SK-N-SH (cell line): ENCODE measurements at regions not wholly inside any gene's neighbourhood (a gene's known extent, or its start where the extent isn't known, plus 50 kb on each side); places are given as distances from the start of the nearest gene placed in this dataset.

Experiments
- CTCF ChIA-PET: fragments of 300-600, 350-600 bp; formaldehyde crosslinking; extraction: SDS; loops from one replicate; lab custom pipeline; 2021; lab: Yijun Ruan, JAX
- POLR2A ChIA-PET: fragments of 350-600 bp; sonication (Branson Sonifier 250); formaldehyde crosslinking; extraction: SDS; loops from one replicate; lab custom pipeline; 2020; ENCODE audit warnings: antibody characterized with exemption, inconsistent platforms; lab: Yijun Ruan, JAX
- DNase-seq: peaks from one replicate; pipeline ENCODE4 v3.0.0; 2012
- H2AFZ ChIP-seq: fragments of 200-600 bp; sonication (generic); 2 replicates; pipeline ENCODE4 v1.8.1; 2016; ENCODE audit warnings: antibody characterized with exemption, mild to moderate bottlenecking, low read depth
- H3F3A ChIP-seq: fragments of 200-600 bp; sonication (generic); replicated peaks from 2 replicates; pipeline ENCODE3; 2016; ENCODE audit warnings: antibody characterized with exemption, mild to moderate bottlenecking; ENCODE audit not compliant: insufficient read depth
- H3K27ac ChIP-seq, 2 experiments: fragments of 200-500 bp in 1 of 2; fragments of 200-600 bp in 1 of 2; sonication (Bioruptor generic) in 1 of 2; sonication (generic), shearing (Covaris generic) in 1 of 2; 2 replicates each; pipeline versions ENCODE4 v1.5.1 to v1.6.1; 2014 to 2016; ENCODE audit warnings: low read depth in 2 of 2, inconsistent platforms in 1 of 2, low read length in 1 of 2, mild to moderate bottlenecking in 1 of 2, mixed read lengths in 1 of 2
- H3K27me3 ChIP-seq: fragments of 200-600 bp; sonication (generic), shearing (Covaris generic); 2 replicates; pipeline ENCODE4 v1.6.1; 2016; ENCODE audit warnings: mixed run types; ENCODE audit not compliant: insufficient read depth
- H3K36me3 ChIP-seq, 2 experiments: fragments of 200-500 bp in 1 of 2; fragments of 200-600 bp in 1 of 2; sonication (Bioruptor generic) in 1 of 2; sonication (generic) in 1 of 2; replicated peaks in 1 of 2; 2 replicates each; pipeline versions ENCODE3 to v1.5.1; 2014 to 2016; ENCODE audit warnings: low read length in 1 of 2, mild to moderate bottlenecking in 1 of 2; ENCODE audit not compliant: insufficient read depth in 2 of 2, control insufficient read depth in 1 of 2
- H3K4me1 ChIP-seq, 2 experiments: fragments of 200-500 bp in 1 of 2; fragments of 200-600 bp in 1 of 2; sonication (Bioruptor generic) in 1 of 2; sonication (generic), shearing (Covaris generic) in 1 of 2; 2 replicates each; pipeline versions ENCODE4 v1.5.1 to v1.6.1; 2014 to 2016; ENCODE audit warnings: low read depth in 1 of 2, low read length in 1 of 2, mixed run types in 1 of 2; ENCODE audit not compliant: insufficient read depth in 2 of 2, control insufficient read depth in 1 of 2
- H3K4me2 ChIP-seq: fragments of 200-600 bp; sonication (generic), shearing (Covaris generic); 2 replicates; pipeline ENCODE4 v1.6.1; 2017; ENCODE audit warnings: mixed run types
- H3K4me3 ChIP-seq, 2 experiments: fragments of 200-500 bp in 1 of 2; fragments of 200-600 bp in 1 of 2; sonication (Bioruptor generic) in 1 of 2; sonication (generic), shearing (Covaris generic) in 1 of 2; 2 replicates each; pipeline versions ENCODE4 v1.5.1 to v1.8.1; 2014 to 2016; ENCODE audit warnings: low read depth in 2 of 2, inconsistent platforms in 1 of 2, low read length in 1 of 2, mild to moderate bottlenecking in 1 of 2, mixed read lengths in 1 of 2, moderate library complexity in 1 of 2
- H3K79me2 ChIP-seq: fragments of 200-600 bp; sonication (generic); 2 replicates; pipeline ENCODE4 v1.8.1; 2017; ENCODE audit warnings: mild to moderate bottlenecking; ENCODE audit not compliant: insufficient read depth
- H3K9ac ChIP-seq: fragments of 200-600 bp; sonication (generic); 2 replicates; pipeline ENCODE4 v1.6.1; 2017; ENCODE audit warnings: mixed run types
- H3K9me2 ChIP-seq: fragments of 200-600 bp; sonication (generic); 2 replicates; pipeline ENCODE4 v1.6.1; 2017; ENCODE audit warnings: mixed run types
- H3K9me3 ChIP-seq: fragments of 200-600 bp; sonication (generic); 2 replicates; pipeline ENCODE4 v1.6.1; 2017; ENCODE audit warnings: mixed run types, mild to moderate bottlenecking, moderate library complexity
- H4K20me1 ChIP-seq: fragments of 200-600 bp; sonication (generic); 2 replicates; pipeline ENCODE4 v1.6.1; 2017; ENCODE audit warnings: mild to moderate bottlenecking, mixed run types; ENCODE audit not compliant: insufficient read depth
- CHD2 ChIP-seq: fragments of 150-350 bp; IDR thresholded peaks from 2 replicates; pipeline ENCODE4 v1.6.1; 2018; ENCODE audit warnings: low read length; ENCODE audit not compliant: partially characterized antibody
- ELF1 ChIP-seq: IDR thresholded peaks from 2 replicates; pipeline ENCODE4 v1.4.0; 2012
- EZH2phosphoT487 ChIP-seq: fragments of 200-600 bp; sonication (generic); IDR thresholded peaks from 2 replicates; pipeline ENCODE4 v1.6.1; 2017; ENCODE audit warnings: low read depth, mixed run types, mild to moderate bottlenecking, antibody characterized with exemption, moderate library complexity, borderline replicate concordance
- FOXJ3 ChIP-seq: sonication (generic); formaldehyde crosslinking; IDR thresholded peaks from 2 replicates; pipeline ENCODE4 v1.5.1; 2020; ENCODE audit warnings: mild to moderate bottlenecking, missing genetic modification reagents
- GATA2 ChIP-seq: sonication (generic); formaldehyde crosslinking; IDR thresholded peaks from 2 replicates; pipeline ENCODE4 v1.5.0; 2020; ENCODE audit warnings: mild to moderate bottlenecking, missing genetic modification reagents
- JUND ChIP-seq: IDR thresholded peaks from 2 replicates; pipeline ENCODE4 v1.4.0; 2012
- NRF1 ChIP-seq: IDR thresholded peaks from 2 replicates; pipeline ENCODE4 v1.6.1; 2012; ENCODE audit warnings: low read depth, mild to moderate bottlenecking, low read length
- RCOR1 ChIP-seq: fragments of 150-350 bp; IDR thresholded peaks from 2 replicates; pipeline ENCODE4 v1.6.1; 2017; ENCODE audit warnings: antibody characterized with exemption, low read length
- REST ChIP-seq: IDR thresholded peaks from 2 replicates; pipeline ENCODE4 v1.6.1; 2012; ENCODE audit warnings: mild to moderate bottlenecking, low read depth, low read length, moderate library complexity
- SIN3A ChIP-seq: IDR thresholded peaks from 2 replicates; pipeline ENCODE4 v1.6.1; 2012; ENCODE audit warnings: low read depth, mild to moderate bottlenecking, low read length, moderate library complexity, borderline replicate concordance
- TCF12 ChIP-seq: IDR thresholded peaks from 2 replicates; pipeline ENCODE4 v1.4.0; 2012
- TEAD4 ChIP-seq: IDR thresholded peaks from 2 replicates; pipeline ENCODE4 v1.4.0; 2012; ENCODE audit warnings: mild to moderate bottlenecking, borderline replicate concordance; ENCODE audit not compliant: insufficient read depth
- USF1 ChIP-seq: IDR thresholded peaks from 2 replicates; pipeline ENCODE4 v1.4.0; 2012; ENCODE audit warnings: low read depth, borderline replicate concordance
- YY1 ChIP-seq: IDR thresholded peaks from 2 replicates; pipeline ENCODE4 v1.4.0; 2012; ENCODE audit warnings: low read depth, mild to moderate bottlenecking
- WGBS: methylation state at CpG from one replicate; pipeline ENCODE4 v1.1.6; 2017; ENCODE audit warnings: low lambda C conversion rate; 5-methylcytosine and 5-hydroxymethylcytosine counted together
- TF ChIP-seq, protein P1 (sequence below): fragments of 200-600 bp; sonication (generic); IDR thresholded peaks from 2 replicates; pipeline ENCODE4 v1.6.1; 2017; ENCODE audit warnings: antibody characterized with exemption, mild to moderate bottlenecking, moderate library complexity
- TF ChIP-seq, protein P2 (sequence below): IDR thresholded peaks from 2 replicates; pipeline ENCODE4; 2012
- TF ChIP-seq, protein P3 (sequence below): IDR thresholded peaks from 2 replicates; pipeline ENCODE4 v1.4.0; 2012; ENCODE audit warnings: low read depth

GRCh38 chr3:86438544-86438943 is 552.4 kb downstream of the VGLL3 start:
- Histone ChIP-seq H3K36me3 (no peaks in the 10 kb centered on the region), H3K9ac (no peak overlapping the region), H3K27ac (no peak overlapping the region), H3K4me3 (no peak overlapping the region), H3K79me2 (no peaks in the 10 kb centered on the region), H3F3A (no peaks in the 10 kb centered on the region), H3K27me3 (no peaks in the 10 kb centered on the region), H4K20me1 (no peaks in the 10 kb centered on the region), H3K4me1 (no peaks in the 10 kb centered on the region), H2AFZ (no peak overlapping the region), H3K9me2 (no peaks in the 10 kb centered on the region), H3K9me3 (no peaks in the 10 kb centered on the region), H3K4me2 (no peak overlapping the region)
- 2% methylated on average over 3 of the region's 3 CpGs for WGBS
- ChIA-PET CTCF (no interaction called here), POLR2A (no interaction called here)
- TF ChIP-seq JUND, result no peak
- TF ChIP-seq FOXJ3 (CRISPR knock-in tag), result no peak
- TF ChIP-seq, protein P1, sequence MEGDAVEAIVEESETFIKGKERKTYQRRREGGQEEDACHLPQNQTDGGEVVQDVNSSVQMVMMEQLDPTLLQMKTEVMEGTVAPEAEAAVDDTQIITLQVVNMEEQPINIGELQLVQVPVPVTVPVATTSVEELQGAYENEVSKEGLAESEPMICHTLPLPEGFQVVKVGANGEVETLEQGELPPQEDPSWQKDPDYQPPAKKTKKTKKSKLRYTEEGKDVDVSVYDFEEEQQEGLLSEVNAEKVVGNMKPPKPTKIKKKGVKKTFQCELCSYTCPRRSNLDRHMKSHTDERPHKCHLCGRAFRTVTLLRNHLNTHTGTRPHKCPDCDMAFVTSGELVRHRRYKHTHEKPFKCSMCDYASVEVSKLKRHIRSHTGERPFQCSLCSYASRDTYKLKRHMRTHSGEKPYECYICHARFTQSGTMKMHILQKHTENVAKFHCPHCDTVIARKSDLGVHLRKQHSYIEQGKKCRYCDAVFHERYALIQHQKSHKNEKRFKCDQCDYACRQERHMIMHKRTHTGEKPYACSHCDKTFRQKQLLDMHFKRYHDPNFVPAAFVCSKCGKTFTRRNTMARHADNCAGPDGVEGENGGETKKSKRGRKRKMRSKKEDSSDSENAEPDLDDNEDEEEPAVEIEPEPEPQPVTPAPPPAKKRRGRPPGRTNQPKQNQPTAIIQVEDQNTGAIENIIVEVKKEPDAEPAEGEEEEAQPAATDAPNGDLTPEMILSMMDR, result no peak
- no peak for TF ChIP-seq SIN3A
- TF ChIP-seq YY1, result no peak
- no peak for TF ChIP-seq EZH2phosphoT487
- no peak for TF ChIP-seq TEAD4
- TF ChIP-seq, protein P2, sequence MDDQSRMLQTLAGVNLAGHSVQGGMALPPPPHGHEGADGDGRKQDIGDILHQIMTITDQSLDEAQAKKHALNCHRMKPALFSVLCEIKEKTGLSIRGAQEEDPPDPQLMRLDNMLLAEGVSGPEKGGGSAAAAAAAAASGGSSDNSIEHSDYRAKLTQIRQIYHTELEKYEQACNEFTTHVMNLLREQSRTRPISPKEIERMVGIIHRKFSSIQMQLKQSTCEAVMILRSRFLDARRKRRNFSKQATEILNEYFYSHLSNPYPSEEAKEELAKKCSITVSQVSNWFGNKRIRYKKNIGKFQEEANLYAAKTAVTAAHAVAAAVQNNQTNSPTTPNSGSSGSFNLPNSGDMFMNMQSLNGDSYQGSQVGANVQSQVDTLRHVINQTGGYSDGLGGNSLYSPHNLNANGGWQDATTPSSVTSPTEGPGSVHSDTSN, result no peak
- TF ChIP-seq CHD2, result no peak
- TF ChIP-seq, protein P3, sequence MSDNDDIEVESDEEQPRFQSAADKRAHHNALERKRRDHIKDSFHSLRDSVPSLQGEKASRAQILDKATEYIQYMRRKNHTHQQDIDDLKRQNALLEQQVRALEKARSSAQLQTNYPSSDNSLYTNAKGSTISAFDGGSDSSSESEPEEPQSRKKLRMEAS, result no peak
- no peak for TF ChIP-seq TCF12
- TF ChIP-seq USF1, result no peak
- TF ChIP-seq REST, result no peak
- TF ChIP-seq NRF1, result no peak
- TF ChIP-seq GATA2, result no peak
- TF ChIP-seq RCOR1, result no peak
- TF ChIP-seq ELF1, result no peak
- no peak for DNase-seq
